ENCODE measurements at regions not wholly inside any gene's neighbourhood (a gene's known extent, or its start where the extent isn't known, plus 50 kb on each side); places are given as distances from the start of the nearest gene placed in this dataset.

- Histone ChIP-seq H3K27ac (no peak overlapping the region), H3K4me1 (no peaks in the 10 kb centered on the region), H3K9me3 (no peaks in the 10 kb centered on the region), H3K27me3 (no peaks in the 10 kb centered on the region), H3K36me3 (no peaks in the 10 kb centered on the region), H3K4me3 (no peak overlapping the region)
- WGBS, 2 donors (ENCODE audit: low coverage in 1 of 2), result 70 to 71% methylated on average over 2 to 4 of the region's 4 CpGs
- no peak for TF ChIP-seq EP300 (IDR thresholded peaks at IDR 0.05)
- TF ChIP-seq CTCF (IDR thresholded peaks at IDR 0.05), result no peak
- TF ChIP-seq POLR2A (IDR thresholded peaks at IDR 0.05), result no peak
- TF ChIP-seq POLR2AphosphoS5 (IDR thresholded peaks at IDR 0.05), result no peak
- ATAC-seq, result no peak
These were observed 146.8 kb downstream of the FZD1 start for GRCh38 chr7:91411060-91411459.

GRCh38 chr7:91412298-91412697, 148.1 kb downstream of the FZD1 start:
- no peak for TF ChIP-seq POLR2AphosphoS5 (IDR thresholded peaks at IDR 0.05)
- no peak for TF ChIP-seq EP300 (IDR thresholded peaks at IDR 0.05)
- TF ChIP-seq POLR2A (IDR thresholded peaks at IDR 0.05), result no peak
- TF ChIP-seq CTCF (IDR thresholded peaks at IDR 0.05), result no peak
- 41 to 50% methylated on average over 2 of the region's 2 CpGs for WGBS, 2 donors (ENCODE audit: low coverage in 1 of 2)
- H3K9me3 ChIP-seq, result no peaks in the 10 kb centered on the region
- ATAC-seq, result no peak
- no peak overlapping the region for H3K4me3 ChIP-seq
- H3K27ac ChIP-seq, result no peak overlapping the region
- no peaks in the 10 kb centered on the region for H3K36me3 ChIP-seq
- no peaks in the 10 kb centered on the region for H3K27me3 ChIP-seq
- no peaks in the 10 kb centered on the region for H3K4me1 ChIP-seq

GRCh38 chr7:91414734-91415133, 150.5 kb downstream of the FZD1 start:
- Histone ChIP-seq H3K9me3 (no peaks in the 10 kb centered on the region), H3K4me1 (no peaks in the 10 kb centered on the region), H3K27ac (no peak overlapping the region), H3K36me3 (no peaks in the 10 kb centered on the region), H3K27me3 (no peaks in the 10 kb centered on the region), H3K4me3 (no peak overlapping the region)
- TF ChIP-seq POLR2AphosphoS5 (IDR thresholded peaks at IDR 0.05) (no peak), CTCF (IDR thresholded peaks at IDR 0.05) (no peak), EP300 (IDR thresholded peaks at IDR 0.05) (no peak), POLR2A (IDR thresholded peaks at IDR 0.05) (no peak)
- ATAC-seq, result no peak
- 42 to 56% methylated on average over 2 of the region's 2 CpGs for WGBS, 2 donors (ENCODE audit: low coverage in 1 of 2)

GRCh38 chr7:91416155-91416865, 152.1 kb downstream of the FZD1 start:
- TF ChIP-seq POLR2A (IDR thresholded peaks at IDR 0.05) (no peak), CTCF (IDR thresholded peaks at IDR 0.05) (no peak), POLR2AphosphoS5 (IDR thresholded peaks at IDR 0.05) (no peak), EP300 (IDR thresholded peaks at IDR 0.05) (no peak)
- H3K36me3 ChIP-seq, result no peaks in the 10 kb centered on the region
- H3K4me1 ChIP-seq, result no peaks in the 10 kb centered on the region
- H3K27ac ChIP-seq, result no peak overlapping the region
- no peak overlapping the region for H3K4me3 ChIP-seq
- no peaks in the 10 kb centered on the region for H3K27me3 ChIP-seq
- no peaks in the 10 kb centered on the region for H3K9me3 ChIP-seq
- WGBS, 2 donors (ENCODE audit: low coverage in 1 of 2), result 82 to 86% methylated on average over 3 to 4 of the region's 4 CpGs
- no peak for ATAC-seq

- no peak overlapping the region for H3K27ac ChIP-seq
- WGBS, 2 donors (ENCODE audit: low coverage in 1 of 2), result 100% methylated on average over 4 of the region's 4 CpGs; no CpG with 5 or more reads in 1 of the 2 donors
- no peaks in the 10 kb centered on the region for H3K4me1 ChIP-seq
- H3K27me3 ChIP-seq, result no peaks in the 10 kb centered on the region
- ATAC-seq, result no peak
- H3K4me3 ChIP-seq, result no peak overlapping the region
- H3K9me3 ChIP-seq, result no peaks in the 10 kb centered on the region
- H3K36me3 ChIP-seq, result no peaks in the 10 kb centered on the region
- TF ChIP-seq EP300 (IDR thresholded peaks at IDR 0.05) (no peak), POLR2A (IDR thresholded peaks at IDR 0.05) (no peak), POLR2AphosphoS5 (IDR thresholded peaks at IDR 0.05) (no peak), CTCF (IDR thresholded peaks at IDR 0.05) (no peak)
These were observed 156.4 kb downstream of the FZD1 start for GRCh38 chr7:91420606-91421005.

Data from gastroesophageal sphincter (tissue), 4 donors.